AG04449 (cell line): ENCODE measurements at regions not wholly inside any gene's neighbourhood (a gene's known extent, or its start where the extent isn't known, plus 50 kb on each side); places are given as distances from the start of the nearest gene placed in this dataset.

Experiments
- CTCF ChIA-PET: fragments of 350-600 bp; formaldehyde crosslinking; extraction: SDS; loops from one replicate; lab custom pipeline; 2021; ENCODE audit warnings: antibody characterized with exemption; lab: Yijun Ruan, JAX
- POLR2A ChIA-PET: fragments of 400-600, 350-600 bp; formaldehyde crosslinking; extraction: SDS; loops from one replicate; lab custom pipeline; 2020; ENCODE audit warnings: antibody characterized with exemption, inconsistent platforms; lab: Yijun Ruan, JAX
- DNase-seq: peaks from one replicate; pipeline ENCODE4 v3.0.0-alpha.2; 2010; ENCODE audit warnings: low read depth, low spot score
- H3K4me3 ChIP-seq: 2 replicates; pipeline ENCODE4 v1.5.1; 2011; ENCODE audit warnings: low read depth, mild to moderate bottlenecking, control low read depth, low read length
- TF ChIP-seq, protein P1 (sequence below): IDR thresholded peaks from one replicate; pipeline ENCODE4 v1.5.1; 2011; ENCODE audit warnings: mild to moderate bottlenecking, moderate library complexity, low read length, control low read depth, inconsistent platforms; ENCODE audit not compliant: insufficient read depth; ENCODE audit errors: missing control alignments

DNA sequence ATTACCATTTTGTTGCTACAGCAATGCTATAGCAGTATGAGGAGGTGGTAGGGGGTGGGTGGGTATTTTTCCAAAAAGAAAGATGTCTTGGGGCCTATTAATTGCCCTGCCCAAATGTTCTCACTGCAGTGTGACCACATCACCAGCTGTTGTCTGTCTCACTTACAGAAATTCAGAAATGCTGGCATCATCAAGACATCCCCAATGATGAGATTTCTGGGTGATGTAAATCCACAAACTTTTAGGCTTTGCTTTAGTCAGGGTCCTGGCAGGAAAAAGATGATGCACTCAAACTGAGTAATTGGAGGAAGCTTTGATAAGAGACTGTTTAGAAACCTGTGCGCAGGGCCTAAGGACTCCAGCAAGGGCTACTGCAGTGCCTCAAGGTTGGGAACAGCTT, 56.2 kb upstream of the OPN4 start:
- ChIA-PET CTCF (interaction anchor here (0.9 to 2.8 kb wide), 3 partner anchors 11 to 198 kb away, joined by 3 to 12 read pairs (median 4); no protein-coding TSS in a partner anchor), POLR2A (no interaction called here)
- TF ChIP-seq, protein P1, sequence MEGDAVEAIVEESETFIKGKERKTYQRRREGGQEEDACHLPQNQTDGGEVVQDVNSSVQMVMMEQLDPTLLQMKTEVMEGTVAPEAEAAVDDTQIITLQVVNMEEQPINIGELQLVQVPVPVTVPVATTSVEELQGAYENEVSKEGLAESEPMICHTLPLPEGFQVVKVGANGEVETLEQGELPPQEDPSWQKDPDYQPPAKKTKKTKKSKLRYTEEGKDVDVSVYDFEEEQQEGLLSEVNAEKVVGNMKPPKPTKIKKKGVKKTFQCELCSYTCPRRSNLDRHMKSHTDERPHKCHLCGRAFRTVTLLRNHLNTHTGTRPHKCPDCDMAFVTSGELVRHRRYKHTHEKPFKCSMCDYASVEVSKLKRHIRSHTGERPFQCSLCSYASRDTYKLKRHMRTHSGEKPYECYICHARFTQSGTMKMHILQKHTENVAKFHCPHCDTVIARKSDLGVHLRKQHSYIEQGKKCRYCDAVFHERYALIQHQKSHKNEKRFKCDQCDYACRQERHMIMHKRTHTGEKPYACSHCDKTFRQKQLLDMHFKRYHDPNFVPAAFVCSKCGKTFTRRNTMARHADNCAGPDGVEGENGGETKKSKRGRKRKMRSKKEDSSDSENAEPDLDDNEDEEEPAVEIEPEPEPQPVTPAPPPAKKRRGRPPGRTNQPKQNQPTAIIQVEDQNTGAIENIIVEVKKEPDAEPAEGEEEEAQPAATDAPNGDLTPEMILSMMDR, result no peak
- no peak for DNase-seq
- H3K4me3 ChIP-seq, result no peak overlapping the region

DNA sequence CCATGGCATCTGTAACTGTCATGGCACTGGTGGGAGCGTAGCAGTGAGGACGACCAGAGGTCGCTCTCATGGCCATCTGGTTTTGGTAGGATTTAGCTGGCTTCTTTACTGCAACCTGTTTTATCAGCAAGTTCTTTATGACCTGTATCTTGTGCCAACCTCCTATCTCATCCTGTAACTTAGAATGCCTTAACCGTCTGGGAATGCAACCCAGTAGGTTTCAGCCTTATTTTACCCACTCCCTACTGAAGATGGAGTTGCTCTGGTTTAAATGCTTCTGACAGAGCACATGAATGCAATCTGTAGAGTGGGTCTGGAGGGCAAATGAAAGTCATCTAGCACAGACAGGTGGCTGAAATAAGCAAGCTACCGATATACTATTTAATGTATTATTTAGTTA, 55.3 kb upstream of the OPN4 start:
- DNase-seq, result no peak
- TF ChIP-seq, protein P1, result no peak
- no peak overlapping the region for H3K4me3 ChIP-seq
- ChIA-PET CTCF (interaction anchor here (2.8 kb wide), 1 partner anchor 15 kb away, joined by 12 read pairs; no protein-coding TSS in a partner anchor), POLR2A (no interaction called here)

DNA sequence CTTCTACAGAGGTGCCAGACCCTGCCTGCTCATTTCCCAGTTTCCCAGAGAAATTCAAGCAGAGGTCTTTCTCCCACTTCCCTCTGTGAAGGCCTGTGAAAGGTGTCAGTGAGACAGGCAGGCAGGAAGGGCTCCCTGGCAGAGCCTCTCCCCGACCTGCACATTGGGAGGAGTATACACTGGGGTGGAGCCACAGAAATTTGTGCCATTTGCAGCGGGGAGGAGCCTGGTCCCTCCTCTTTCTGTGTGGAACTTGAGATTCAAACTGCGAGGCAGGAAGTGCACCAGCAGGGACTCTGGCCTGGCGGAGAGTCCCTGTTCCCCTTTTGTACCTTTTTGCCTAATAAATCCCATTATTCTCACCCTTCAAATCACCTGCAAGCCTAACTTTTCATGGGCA, 54.6 kb upstream of the OPN4 start:
- no peak for DNase-seq
- CTCF ChIA-PET, result interaction anchor here (2.8 to 3.7 kb wide), 1 partner anchor 15 kb away, joined by 12 to 14 read pairs; no protein-coding TSS in a partner anchor
- POLR2A ChIA-PET, result no interaction called here
- TF ChIP-seq, protein P1, result no peak
- no peak overlapping the region for H3K4me3 ChIP-seq

GRCh38 chr10:86600296-86600695, 54.1 kb upstream of the OPN4 start:
- DNase-seq, result no peak
- ChIA-PET CTCF (interaction anchor here (3.7 kb wide), 1 partner anchor 16 kb away, joined by 14 read pairs; no protein-coding TSS in a partner anchor), POLR2A (no interaction called here)
- H3K4me3 ChIP-seq, result no peak overlapping the region
- TF ChIP-seq, protein P1, result no peak

DNA sequence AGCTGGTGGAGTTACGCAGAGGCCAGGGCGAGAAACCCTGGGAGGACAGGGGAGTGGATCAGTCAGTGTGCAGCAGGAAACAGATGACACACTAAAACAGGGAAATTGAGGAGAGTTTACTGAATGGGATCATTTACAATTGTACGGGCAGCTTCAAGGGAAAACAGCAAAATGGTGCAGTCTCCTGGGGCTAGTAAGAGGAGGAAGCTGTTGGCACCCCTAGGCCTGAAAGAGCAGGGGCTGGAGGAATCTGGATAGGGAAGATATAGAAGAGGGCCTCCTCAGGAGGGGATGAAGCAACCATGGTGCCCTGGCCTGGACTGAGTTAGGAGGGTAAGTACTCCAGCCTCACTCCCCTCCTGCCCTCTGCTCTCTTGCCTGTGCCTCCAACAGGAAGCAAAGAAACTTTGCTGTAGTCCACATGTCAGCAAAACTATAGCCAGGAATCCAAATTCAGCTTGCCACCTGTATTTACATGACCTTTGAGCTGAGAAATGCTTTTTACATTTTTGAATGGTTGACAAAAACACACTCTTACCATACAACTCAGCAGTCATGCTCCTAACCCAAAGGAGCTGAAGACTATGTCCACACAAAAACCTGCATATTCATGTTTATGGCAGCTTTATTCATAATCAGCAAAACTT, 52.3 kb upstream of the OPN4 start:
- H3K4me3 ChIP-seq, result no peak overlapping the region
- no peak for DNase-seq
- ChIA-PET POLR2A (no interaction called here), CTCF (interaction anchor here (1.3 to 3.7 kb wide), 2 partner anchors 18 to 202 kb away, joined by 3 to 14 read pairs; no protein-coding TSS in a partner anchor)
- TF ChIP-seq, protein P1, result no peak

DNA sequence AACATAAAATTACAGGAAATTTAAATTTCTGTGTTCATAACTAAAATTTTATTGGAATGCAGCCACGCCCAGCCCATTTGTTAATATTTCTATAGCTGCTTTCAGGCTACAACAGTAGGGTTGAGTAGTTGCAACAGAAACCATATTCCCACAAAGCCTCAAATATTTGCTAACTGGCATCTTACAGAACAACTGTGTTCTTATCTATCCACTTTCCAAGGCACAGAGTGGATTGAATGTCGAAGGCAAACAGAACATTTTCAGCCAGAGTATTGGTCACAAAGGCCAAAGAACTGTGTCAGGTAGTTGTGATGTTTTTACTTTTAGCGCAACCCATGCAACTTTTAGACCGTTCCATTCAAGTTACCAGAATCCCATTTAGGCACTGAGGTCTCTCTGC, 51.1 kb upstream of the OPN4 start:
- no peak for DNase-seq
- TF ChIP-seq, protein P1, result no peak
- ChIA-PET POLR2A (no interaction called here), CTCF (interaction anchor here (3.7 kb wide), 1 partner anchor 19 kb away, joined by 14 read pairs; no protein-coding TSS in a partner anchor)
- no peak overlapping the region for H3K4me3 ChIP-seq
